Vagina (tissue), 2 donors: ENCODE measurements at regions not wholly inside any gene's neighbourhood (a gene's known extent, or its start where the extent isn't known, plus 50 kb on each side); places are given as distances from the start of the nearest gene placed in this dataset.

Experiments used
- POLR2AphosphoS5 ChIP-seq, 2 donors: sonication (generic); formaldehyde crosslinking; IDR thresholded peaks; one replicate each; pipeline ENCODE4 v1.9.0; 2017; ENCODE audit warnings: antibody characterized with exemption in 2 of 2, mild to moderate bottlenecking in 2 of 2, low read depth in 1 of 2; ENCODE audit not compliant: insufficient read depth in 1 of 2
- TF ChIP-seq, protein P1 (sequence below), 3 experiments: fragments of 450-650 bp in 2 of 3; fragments of 200-600 bp in 1 of 3; sonication (generic) in 1 of 3; IDR thresholded peaks; one replicate each; pipeline ENCODE4 v1.5.1; 2017 to 2019; ENCODE audit warnings: antibody characterized with exemption in 3 of 3, mild to moderate bottlenecking in 2 of 3, moderate library complexity in 2 of 3

DNA sequence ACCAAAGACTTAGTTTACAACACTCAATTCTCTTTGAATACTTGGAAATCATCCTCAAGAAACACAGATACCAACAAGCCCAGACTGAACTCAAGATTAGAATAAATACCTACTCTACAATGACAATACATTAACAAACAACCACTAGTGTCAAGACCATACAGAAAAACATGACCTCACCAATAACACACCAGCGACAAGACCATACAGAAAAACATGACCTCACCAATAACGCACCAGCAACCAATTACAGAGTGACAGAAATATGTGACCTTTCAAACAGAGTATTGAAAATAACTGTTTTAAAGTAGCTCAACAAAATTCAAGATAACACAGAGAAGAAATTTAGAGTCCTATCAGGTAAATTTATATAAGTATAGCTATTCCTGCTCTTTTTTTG is 876.0 kb downstream of the EPHA3 start:
- TF ChIP-seq, protein P1, sequence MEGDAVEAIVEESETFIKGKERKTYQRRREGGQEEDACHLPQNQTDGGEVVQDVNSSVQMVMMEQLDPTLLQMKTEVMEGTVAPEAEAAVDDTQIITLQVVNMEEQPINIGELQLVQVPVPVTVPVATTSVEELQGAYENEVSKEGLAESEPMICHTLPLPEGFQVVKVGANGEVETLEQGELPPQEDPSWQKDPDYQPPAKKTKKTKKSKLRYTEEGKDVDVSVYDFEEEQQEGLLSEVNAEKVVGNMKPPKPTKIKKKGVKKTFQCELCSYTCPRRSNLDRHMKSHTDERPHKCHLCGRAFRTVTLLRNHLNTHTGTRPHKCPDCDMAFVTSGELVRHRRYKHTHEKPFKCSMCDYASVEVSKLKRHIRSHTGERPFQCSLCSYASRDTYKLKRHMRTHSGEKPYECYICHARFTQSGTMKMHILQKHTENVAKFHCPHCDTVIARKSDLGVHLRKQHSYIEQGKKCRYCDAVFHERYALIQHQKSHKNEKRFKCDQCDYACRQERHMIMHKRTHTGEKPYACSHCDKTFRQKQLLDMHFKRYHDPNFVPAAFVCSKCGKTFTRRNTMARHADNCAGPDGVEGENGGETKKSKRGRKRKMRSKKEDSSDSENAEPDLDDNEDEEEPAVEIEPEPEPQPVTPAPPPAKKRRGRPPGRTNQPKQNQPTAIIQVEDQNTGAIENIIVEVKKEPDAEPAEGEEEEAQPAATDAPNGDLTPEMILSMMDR (IDR thresholded peaks at IDR 0.05): no peak
- TF ChIP-seq POLR2AphosphoS5 (IDR thresholded peaks at IDR 0.05; ENCODE audit: insufficient read depth in 1 of 2, low read depth in 1 of 2): no peak
